HCT116 (cell line): ENCODE measurements at regions not wholly inside any gene's neighbourhood (a gene's known extent, or its start where the extent isn't known, plus 50 kb on each side); places are given as distances from the start of the nearest gene placed in this dataset.

Experiments used
- ATAC-seq: fragments of 200-7000 bp; cut with Tn5 transposase; 2 replicates; pipeline ENCODE4 v1.9.1; 2020; ENCODE audit warnings: mild to moderate bottlenecking, moderate library complexity
- BruUV-seq: library from RNA; stranded (reverse); fragments of 400-500 nt; replicated peaks from 2 replicates; lab custom pipeline; 2021; lab: Mats Ljungman, UMichigan
- CTCF ChIA-PET: fragments of 300-600 bp; sonication (Branson Sonifier 250); formaldehyde crosslinking; loops from one replicate; lab custom pipeline; 2021; ENCODE audit warnings: antibody characterized with exemption; lab: Charles Lee
- POLR2A ChIA-PET: fragments of 300-600, 350-600 bp; sonication (Branson Sonifier 250); formaldehyde crosslinking; loops from one replicate; lab custom pipeline; 2021; ENCODE audit warnings: antibody characterized with exemption; lab: Charles Lee
- RAD21 ChIA-PET, 2 experiments: fragments of 300-600 bp; sonication (Branson Sonifier 250); formaldehyde crosslinking; loops; one replicate each; lab custom pipeline; 2023; ENCODE audit warnings: low total read pairs in 2 of 2; ENCODE audit not compliant: uncharacterized antibody in 2 of 2, unreplicated experiment in 2 of 2, low non-redundant PET in 1 of 2; lab: Charles Lee
- DNase-seq: peaks from one replicate; pipeline ENCODE4 v3.0.0-alpha.2; 2010; ENCODE audit warnings: low read depth, low spot score
- H2AFZ ChIP-seq: fragments of 200-600 bp; shearing (Covaris generic), sonication (generic); 2 replicates; pipeline ENCODE4 v1.6.1; 2017; ENCODE audit warnings: low read depth, mixed run types, mixed read lengths, antibody characterized with exemption, low read length; ENCODE audit not compliant: poor library complexity, severe bottlenecking
- H3K27ac ChIP-seq: 2 replicates; pipeline ENCODE4 v1.5.1; 2012; ENCODE audit warnings: low read depth, low read length
- H3K27me3 ChIP-seq: fragments of 200-600 bp; sonication (generic); 2 replicates; pipeline ENCODE4 v1.6.1; 2016; ENCODE audit warnings: mixed run types, low read length, mixed read lengths; ENCODE audit not compliant: insufficient read depth
- H3K36me3 ChIP-seq, 2 experiments: fragments of 200-500 bp in 1 of 2; fragments of 200-600 bp in 1 of 2; sonication (Bioruptor generic) in 1 of 2; sonication (generic) in 1 of 2; 2 replicates each; pipeline versions ENCODE4 v1.5.1 to v1.6.1; 2014 to 2016; ENCODE audit warnings: low read length in 2 of 2, inconsistent platforms in 1 of 2, mixed read lengths in 1 of 2, mixed run types in 1 of 2; ENCODE audit not compliant: insufficient read depth in 2 of 2, control insufficient read depth in 1 of 2
- H3K4me1 ChIP-seq, 2 experiments: fragments of 200-600 bp in 1 of 2; sonication (generic) in 1 of 2; 2 replicates each; pipeline versions ENCODE4 v1.5.1 to v1.6.1; 2012 to 2017; ENCODE audit warnings: low read length in 2 of 2, inconsistent platforms in 1 of 2, mild to moderate bottlenecking in 1 of 2, mixed read lengths in 1 of 2, mixed run types in 1 of 2, moderate library complexity in 1 of 2; ENCODE audit not compliant: insufficient read depth in 2 of 2, control insufficient read depth in 1 of 2
- H3K4me2 ChIP-seq: fragments of 200-600 bp; sonication (generic); 2 replicates; pipeline ENCODE4 v1.6.1; 2017; ENCODE audit warnings: mixed run types, low read length, mixed read lengths
- H3K4me3 ChIP-seq, 2 experiments: fragments of 200-600 bp in 1 of 2; sonication (generic) in 1 of 2; replicated peaks in 1 of 2; 2 replicates each; pipeline ENCODE4 v1.5.1; 2011 to 2016; ENCODE audit warnings: low read length in 2 of 2, control low read depth in 1 of 2, low read depth in 1 of 2, mild to moderate bottlenecking in 1 of 2, mixed read lengths in 1 of 2, mixed run types in 1 of 2
- H3K79me2 ChIP-seq: fragments of 200-600 bp; sonication (generic); 2 replicates; pipeline ENCODE4 v1.6.1; 2017; ENCODE audit warnings: mild to moderate bottlenecking, mixed run types, low read length, moderate library complexity, mixed read lengths; ENCODE audit not compliant: insufficient read depth
- H3K9ac ChIP-seq: fragments of 200-600 bp; sonication (generic); 2 replicates; pipeline ENCODE4 v1.6.1; 2016; ENCODE audit warnings: low read length, mixed read lengths
- H3K9me2 ChIP-seq: fragments of 200-600 bp; sonication (generic), shearing (Covaris generic); 2 replicates; pipeline ENCODE4 v1.6.1; 2017; ENCODE audit warnings: mixed run types, mild to moderate bottlenecking, moderate library complexity; ENCODE audit not compliant: insufficient read depth
- H3K9me3 ChIP-seq, 2 experiments: fragments of 200-500 bp in 1 of 2; fragments of 200-600 bp in 1 of 2; sonication (Bioruptor generic) in 1 of 2; sonication (generic) in 1 of 2; 2 replicates each; pipeline ENCODE4 v1.6.1; 2014 to 2017; ENCODE audit warnings: low read length in 2 of 2, mixed read lengths in 2 of 2, inconsistent platforms in 1 of 2, low read depth in 1 of 2, mild to moderate bottlenecking in 1 of 2, mixed run types in 1 of 2, moderate library complexity in 1 of 2; ENCODE audit not compliant: control insufficient read depth in 1 of 2, insufficient read depth in 1 of 2
- H4K20me1 ChIP-seq: fragments of 200-600 bp; sonication (generic), shearing (Covaris generic); 2 replicates; pipeline ENCODE4 v1.6.1; 2017; ENCODE audit warnings: mixed run types, mild to moderate bottlenecking, moderate library complexity; ENCODE audit not compliant: insufficient read depth
- CBX3 ChIP-seq: IDR thresholded peaks from 2 replicates; pipeline ENCODE4 v1.6.1; 2012; ENCODE audit warnings: low read depth
- EZH2 ChIP-seq: fragments of 200-600 bp; sonication (generic); IDR thresholded peaks from 2 replicates; pipeline ENCODE4 v1.6.1; 2017; ENCODE audit warnings: antibody characterized with exemption, mixed run types
- EZH2phosphoT487 ChIP-seq: fragments of 200-600 bp; IDR thresholded peaks from 2 replicates; pipeline ENCODE4 v1.6.1; 2018; ENCODE audit warnings: antibody characterized with exemption, borderline replicate concordance
- JUND ChIP-seq: IDR thresholded peaks from 2 replicates; pipeline ENCODE4 v1.6.1; 2012
- POLR2A ChIP-seq: IDR thresholded peaks from 2 replicates; pipeline ENCODE4 v1.7.0; 2011; ENCODE audit warnings: borderline replicate concordance; ENCODE audit not compliant: insufficient read depth, insufficient read length; ENCODE audit errors: extremely low read depth
- POLR2AphosphoS5 ChIP-seq: IDR thresholded peaks from 2 replicates; pipeline ENCODE4 v1.6.1; 2011; ENCODE audit warnings: mild to moderate bottlenecking, low read depth, low read length, moderate library complexity
- RAD21 ChIP-seq: IDR thresholded peaks from 2 replicates; pipeline ENCODE4 v1.6.1; 2012; ENCODE audit warnings: low read depth, mild to moderate bottlenecking
- SIN3A ChIP-seq: IDR thresholded peaks from 2 replicates; pipeline ENCODE4 v1.6.1; 2012; ENCODE audit warnings: low read depth
- SRF ChIP-seq: IDR thresholded peaks from 2 replicates; pipeline ENCODE4 v1.6.1; 2012; ENCODE audit warnings: low read depth
- TCF7L2 ChIP-seq: IDR thresholded peaks from 2 replicates; pipeline ENCODE4 v1.7.0; 2011; ENCODE audit warnings: borderline replicate concordance, inconsistent platforms; ENCODE audit not compliant: insufficient read depth, insufficient read length; ENCODE audit errors: extremely low read depth
- YY1 ChIP-seq: IDR thresholded peaks from 2 replicates; pipeline ENCODE4 v1.6.1; 2011; ENCODE audit warnings: low read length, low read depth, moderate library complexity, mild to moderate bottlenecking; ENCODE audit not compliant: insufficient replicate concordance; ENCODE audit errors: extremely low read depth
- ZFX ChIP-seq: fragments of 450-650 bp; IDR thresholded peaks from 2 replicates; pipeline ENCODE4 v1.6.1; 2017
- ZNF274 ChIP-seq: fragments of 200-500 bp; sonication (Bioruptor generic); IDR thresholded peaks from 2 replicates; pipeline ENCODE4 v1.6.1; 2014; ENCODE audit warnings: mild to moderate bottlenecking, low read depth, low read length, inconsistent platforms
- intact Hi-C: fragments of 100-400 bp; cut with micrococcal nuclease; formaldehyde crosslinking; loops from 2 replicates; pipeline ENCODE4 v1.10.0; 2022
- TF ChIP-seq, protein P1 (sequence below): IDR thresholded peaks from 2 replicates; pipeline ENCODE4 v1.6.1; 2012
- TF ChIP-seq, protein P2 (sequence below), 3 experiments: fragments of 200-600 bp in 1 of 3; sonication (generic) in 1 of 3; IDR thresholded peaks in 2 of 3; conservative IDR thresholded peaks in 1 of 3; 2 replicates each; pipeline ENCODE4 v1.5.1; 2012 to 2017; ENCODE audit warnings: low read depth in 2 of 3, low read length in 2 of 3, antibody characterized with exemption in 1 of 3, borderline replicate concordance in 1 of 3, control low read depth in 1 of 3, mild to moderate bottlenecking in 1 of 3, mixed read lengths in 1 of 3, mixed run types in 1 of 3, moderate library complexity in 1 of 3; ENCODE audit not compliant: insufficient read depth in 1 of 3
- TF ChIP-seq, protein P3 (sequence below): IDR thresholded peaks from 2 replicates; pipeline ENCODE4 v1.6.1; 2012

DNA sequence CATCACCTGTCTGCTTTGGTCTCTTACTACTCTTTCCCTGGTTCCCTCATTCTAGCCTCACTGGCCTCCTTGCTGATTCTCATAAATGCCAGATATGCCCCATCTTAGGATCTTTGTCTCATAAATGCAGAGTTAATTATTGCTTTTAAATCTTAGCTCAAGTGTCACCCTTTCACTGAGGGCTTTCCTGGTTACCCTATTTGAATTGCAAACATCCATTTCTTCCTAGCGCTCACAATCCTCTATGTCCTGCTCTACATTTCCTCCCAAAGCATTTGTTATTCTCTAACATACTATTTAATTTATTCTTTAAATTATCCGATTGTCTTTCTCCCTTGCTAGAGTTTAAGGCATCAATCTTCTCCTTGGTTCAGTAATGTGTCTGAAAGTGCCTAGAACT lies 296.5 kb upstream of the ADGRL4 start:
- Histone ChIP-seq H3K36me3 (no peaks in the 10 kb centered on the region), H3K79me2 (no peaks in the 10 kb centered on the region), H3K9me3 (no peaks in the 10 kb centered on the region), H3K9me2 (no peaks in the 10 kb centered on the region), H2AFZ (no peak overlapping the region), H3K27ac (no peak overlapping the region), H3K4me2 (no peak overlapping the region), H3K4me3 (no peak overlapping the region), H3K9ac (no peak overlapping the region), H3K4me1 (no peaks in the 10 kb centered on the region), H3K27me3 (no peaks in the 10 kb centered on the region), H4K20me1 (no peaks in the 10 kb centered on the region; the same call in 1 of the 2 replicates)
- CTCF ChIA-PET: no interaction called here
- RAD21 ChIA-PET: no interaction called here
- no peak for ATAC-seq
- POLR2A ChIA-PET: no interaction called here
- no peak for TF ChIP-seq SIN3A
- no peak for TF ChIP-seq POLR2AphosphoS5
- TF ChIP-seq POLR2A: no peak
- TF ChIP-seq, protein P1, sequence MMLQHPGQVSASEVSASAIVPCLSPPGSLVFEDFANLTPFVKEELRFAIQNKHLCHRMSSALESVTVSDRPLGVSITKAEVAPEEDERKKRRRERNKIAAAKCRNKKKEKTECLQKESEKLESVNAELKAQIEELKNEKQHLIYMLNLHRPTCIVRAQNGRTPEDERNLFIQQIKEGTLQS: no peak
- TF ChIP-seq TCF7L2: no peak
- TF ChIP-seq EZH2phosphoT487: no peak
- no peak for TF ChIP-seq EZH2
- no peak for TF ChIP-seq ZNF274
- TF ChIP-seq ZFX: no peak
- TF ChIP-seq RAD21: no peak
- intact Hi-C loops: no loop called here
- no TSS peak for BruUV-seq
- no peak for DNase-seq

DNA sequence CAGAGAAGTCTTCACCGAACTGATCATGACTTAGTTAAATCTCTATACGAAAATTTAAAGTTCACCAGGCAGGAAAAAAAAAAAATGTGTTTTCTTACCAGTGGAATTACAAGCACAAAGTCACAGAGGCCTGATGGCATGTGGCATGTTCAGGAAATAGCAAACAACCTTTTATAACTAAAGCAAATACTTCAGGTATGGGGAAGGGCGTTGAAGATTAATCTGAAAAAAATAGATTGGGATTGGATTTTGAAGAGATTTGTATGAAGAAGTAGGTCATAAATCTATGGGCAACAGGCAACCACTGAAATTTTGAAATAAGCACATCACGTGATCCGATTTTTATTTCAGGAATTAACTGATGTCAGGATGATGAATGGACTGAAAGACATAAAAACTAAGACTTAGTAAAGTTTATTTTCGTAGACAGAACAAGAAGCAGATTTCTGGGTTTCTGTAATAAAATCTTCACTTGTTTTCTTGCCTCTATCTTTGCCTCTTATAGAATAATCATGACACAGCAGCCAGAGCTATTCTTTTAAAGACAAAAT lies 295.9 kb upstream of the ADGRL4 start:
- intact Hi-C loops: no loop called here
- DNase-seq: no peak

More for the DNA sequence above, 295.9 kb upstream of the ADGRL4 start:
- RAD21 ChIA-PET: no interaction called here
- Histone ChIP-seq H3K27me3 (no peaks in the 10 kb centered on the region), H3K9me3 (no peaks in the 10 kb centered on the region), H3K79me2 (no peaks in the 10 kb centered on the region), H3K9me2 (no peaks in the 10 kb centered on the region), H3K9ac (no peak overlapping the region), H3K36me3 (no peaks in the 10 kb centered on the region), H3K4me3 (no peak overlapping the region), H3K27ac (no peak overlapping the region), H3K4me2 (no peak overlapping the region), H4K20me1 (no peaks in the 10 kb centered on the region; the same call in 1 of the 2 replicates), H3K4me1 (no peaks in the 10 kb centered on the region), H2AFZ (no peak overlapping the region)
- TF ChIP-seq SRF: no peak
- TF ChIP-seq, protein P2, sequence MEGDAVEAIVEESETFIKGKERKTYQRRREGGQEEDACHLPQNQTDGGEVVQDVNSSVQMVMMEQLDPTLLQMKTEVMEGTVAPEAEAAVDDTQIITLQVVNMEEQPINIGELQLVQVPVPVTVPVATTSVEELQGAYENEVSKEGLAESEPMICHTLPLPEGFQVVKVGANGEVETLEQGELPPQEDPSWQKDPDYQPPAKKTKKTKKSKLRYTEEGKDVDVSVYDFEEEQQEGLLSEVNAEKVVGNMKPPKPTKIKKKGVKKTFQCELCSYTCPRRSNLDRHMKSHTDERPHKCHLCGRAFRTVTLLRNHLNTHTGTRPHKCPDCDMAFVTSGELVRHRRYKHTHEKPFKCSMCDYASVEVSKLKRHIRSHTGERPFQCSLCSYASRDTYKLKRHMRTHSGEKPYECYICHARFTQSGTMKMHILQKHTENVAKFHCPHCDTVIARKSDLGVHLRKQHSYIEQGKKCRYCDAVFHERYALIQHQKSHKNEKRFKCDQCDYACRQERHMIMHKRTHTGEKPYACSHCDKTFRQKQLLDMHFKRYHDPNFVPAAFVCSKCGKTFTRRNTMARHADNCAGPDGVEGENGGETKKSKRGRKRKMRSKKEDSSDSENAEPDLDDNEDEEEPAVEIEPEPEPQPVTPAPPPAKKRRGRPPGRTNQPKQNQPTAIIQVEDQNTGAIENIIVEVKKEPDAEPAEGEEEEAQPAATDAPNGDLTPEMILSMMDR (IDR thresholded peaks at IDR 0.05 in 2 of 3, conservative IDR thresholded peaks at IDR 0.05 in 1 of 3; ENCODE audit: borderline replicate concordance in 1 of 3, insufficient read depth in 1 of 3, low read depth in 2 of 3, low read length in 2 of 3): no peak
- TF ChIP-seq POLR2A: no peak
- TF ChIP-seq ZFX: no peak
- no peak for TF ChIP-seq JUND
- TF ChIP-seq TCF7L2: no peak
- TF ChIP-seq CBX3: no peak
- TF ChIP-seq EZH2: no peak
- TF ChIP-seq YY1: no peak
- TF ChIP-seq, protein P3, sequence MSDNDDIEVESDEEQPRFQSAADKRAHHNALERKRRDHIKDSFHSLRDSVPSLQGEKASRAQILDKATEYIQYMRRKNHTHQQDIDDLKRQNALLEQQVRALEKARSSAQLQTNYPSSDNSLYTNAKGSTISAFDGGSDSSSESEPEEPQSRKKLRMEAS: no peak
- no TSS peak for BruUV-seq
- CTCF ChIA-PET: no interaction called here
- ATAC-seq: no peak
- POLR2A ChIA-PET: no interaction called here
